GM21515 (cell line): ENCODE measurements at regions not wholly inside any gene's neighbourhood (a gene's known extent, or its start where the extent isn't known, plus 50 kb on each side); places are given as distances from the start of the nearest gene placed in this dataset.
"Not testable (repeated sequence)": the region's sequence is repeated elsewhere in the genome, so short reads cannot be mapped to it uniquely, and the experiment has no call there.

Experiments used
- ATAC-seq: cut with Tn5 transposase; IDR thresholded peaks from one replicate; pipeline ENCODE4 v1.9.1; 2021; ENCODE audit not compliant: unreplicated experiment

- peak; percentile 92 for ATAC-seq
These were observed 227.6 kb upstream of the POU1F1 start for GRCh38 chr3:87503900-87504498.

- ATAC-seq = no peak
These were observed 224.7 kb upstream of the POU1F1 start for GRCh38 chr3:87501076-87501475.

GRCh38 chr3:87498358-87499080 is 222.1 kb upstream of the POU1F1 start:
- ATAC-seq = no peak

- no peak for ATAC-seq
These were observed 219.6 kb upstream of the POU1F1 start for GRCh38 chr3:87495938-87496337.

GRCh38 chr3:87494264-87494663 is 217.9 kb upstream of the POU1F1 start:
- no peak for ATAC-seq

GRCh38 chr3:87491843-87492242 is 215.5 kb upstream of the POU1F1 start:
- no peak for ATAC-seq

GRCh38 chr3:87489892-87490291 is 213.5 kb upstream of the POU1F1 start:
- no peak for ATAC-seq

GRCh38 chr3:87488765-87489164 is 212.4 kb upstream of the POU1F1 start:
- no peak for ATAC-seq

- ATAC-seq = not testable (repeated sequence)
These were observed 210.3 kb upstream of the POU1F1 start for GRCh38 chr3:87486635-87487034.

- no peak for ATAC-seq
These were observed 209.7 kb upstream of the POU1F1 start for GRCh38 chr3:87486115-87486514.

- ATAC-seq = no peak
These were observed 202.3 kb upstream of the POU1F1 start for GRCh38 chr3:87478716-87479115.

- ATAC-seq = no peak
These were observed 197.6 kb upstream of the POU1F1 start for GRCh38 chr3:87473944-87474343.

GRCh38 chr3:87468938-87469337 is 192.6 kb upstream of the POU1F1 start:
- ATAC-seq = no peak

- ATAC-seq = no peak
These were observed 191.9 kb upstream of the POU1F1 start for GRCh38 chr3:87468235-87468634.

GRCh38 chr3:87462228-87462627 is 185.8 kb upstream of the POU1F1 start:
- ATAC-seq = no peak

- ATAC-seq = no peak
These were observed 185.1 kb upstream of the POU1F1 start for GRCh38 chr3:87461443-87461842.

GRCh38 chr3:87461036-87461435 is 184.7 kb upstream of the POU1F1 start:
- no peak for ATAC-seq

GRCh38 chr3:87448558-87448957 is 172.2 kb upstream of the POU1F1 start:
- ATAC-seq = no peak

- ATAC-seq = no peak
These were observed 170.5 kb upstream of the POU1F1 start for GRCh38 chr3:87446849-87447387.

- ATAC-seq = no peak
These were observed 166.1 kb upstream of the POU1F1 start for GRCh38 chr3:87442470-87442869.

GRCh38 chr3:87437765-87438164 is 161.4 kb upstream of the POU1F1 start:
- ATAC-seq = no peak

GRCh38 chr3:87436781-87437543 is 160.6 kb upstream of the POU1F1 start:
- no peak for ATAC-seq
